Endothelial cell of umbilical vein (primary cell): ENCODE measurements at regions not wholly inside any gene's neighbourhood (a gene's known extent, or its start where the extent isn't known, plus 50 kb on each side); places are given as distances from the start of the nearest gene placed in this dataset.

Source experiments
- BruUV-seq: library from RNA; stranded (reverse); fragments of 400-500 nt; replicated peaks from 2 replicates; lab custom pipeline; 2021; lab: Mats Ljungman, UMichigan
- CTCF ChIA-PET: fragments of 300-600, 350-600 bp; sonication (Branson Sonifier 250); formaldehyde crosslinking; loops from one replicate; lab custom pipeline; 2021; ENCODE audit warnings: antibody characterized with exemption, inconsistent platforms; lab: Charles Lee
- POLR2A ChIA-PET: fragments of 300-600, 350-600 bp; sonication (Branson Sonifier 250); formaldehyde crosslinking; loops from one replicate; lab custom pipeline; 2021; ENCODE audit warnings: antibody characterized with exemption, inconsistent platforms; lab: Charles Lee
- DNase-seq: peaks from one replicate; pipeline ENCODE4 v3.0.0-alpha.2; 2011; ENCODE audit warnings: low read depth, low spot score
- FAIRE-seq: peaks from 2 replicates; lab custom pipeline; 2011; peaks lifted over from hg19 to GRCh38; lab: Jason Lieb, UNC
- H2AFZ ChIP-seq: 2 replicates; pipeline ENCODE4 v1.6.0; 2012; ENCODE audit warnings: low read depth, low read length, control low read depth, inconsistent platforms
- H3K27ac ChIP-seq: 2 replicates; pipeline ENCODE4 v1.5.1; 2011; ENCODE audit warnings: low read depth, mild to moderate bottlenecking, control low read depth, low read length, moderate library complexity; ENCODE audit not compliant: insufficient read depth
- H3K27me3 ChIP-seq, 2 experiments: 2 replicates each; pipeline versions ENCODE4 v1.6.0 to v1.6.1; 2011; ENCODE audit warnings: low read length in 2 of 2, mixed read lengths in 1 of 2; ENCODE audit not compliant: control insufficient read depth in 2 of 2, insufficient read depth in 2 of 2
- H3K36me3 ChIP-seq, 2 experiments: 2 replicates in 1 of 2; 3 replicates in 1 of 2; pipeline ENCODE4 v1.5.1; 2011; ENCODE audit warnings: low read length in 2 of 2, mild to moderate bottlenecking in 1 of 2, moderate library complexity in 1 of 2; ENCODE audit not compliant: control insufficient read depth in 2 of 2, insufficient read depth in 2 of 2; ENCODE audit errors: extremely low read depth in 1 of 2
- H3K4me1 ChIP-seq: 3 replicates; pipeline ENCODE4 v1.5.1; 2011; ENCODE audit warnings: mild to moderate bottlenecking, low read length; ENCODE audit not compliant: control insufficient read depth, insufficient read depth; ENCODE audit errors: extremely low read depth
- H3K4me2 ChIP-seq: 2 replicates; pipeline ENCODE4 v1.6.1; 2011; ENCODE audit warnings: low read length, control low read depth, mixed read lengths; ENCODE audit not compliant: insufficient read depth
- H3K4me3 ChIP-seq, 3 experiments: fragments of 200-600 bp in 1 of 3; sonication (generic), shearing (Covaris generic) in 1 of 3; replicated peaks in 1 of 3; 2 replicates each; pipeline ENCODE4 v1.5.1; 2011 to 2016; ENCODE audit warnings: control low read depth in 3 of 3, low read length in 3 of 3, mild to moderate bottlenecking in 2 of 3, inconsistent platforms in 1 of 3, low read depth in 1 of 3, moderate library complexity in 1 of 3; ENCODE audit not compliant: insufficient read depth in 1 of 3
- H3K79me2 ChIP-seq: 2 replicates; pipeline ENCODE4 v1.6.0; 2012; ENCODE audit warnings: low read length, inconsistent platforms; ENCODE audit not compliant: control insufficient read depth, insufficient read depth
- H3K9ac ChIP-seq: replicated peaks from 2 replicates; pipeline ENCODE3; 2011; ENCODE audit warnings: low read length, control low read depth; ENCODE audit not compliant: insufficient read depth; ENCODE audit errors: extremely low read depth
- H3K9me1 ChIP-seq: replicated peaks from 3 replicates; pipeline ENCODE4 v1.6.0; 2011; ENCODE audit warnings: mild to moderate bottlenecking, low read length; ENCODE audit not compliant: control insufficient read depth, insufficient read depth; ENCODE audit errors: extremely low read depth
- H3K9me3 ChIP-seq: replicated peaks from 2 replicates; pipeline ENCODE4 v1.5.1; 2012; ENCODE audit warnings: low read length, inconsistent platforms; ENCODE audit not compliant: control insufficient read depth, insufficient read depth
- H4K20me1 ChIP-seq: replicated peaks from 2 replicates; pipeline ENCODE3; 2011; ENCODE audit warnings: mild to moderate bottlenecking, low read length; ENCODE audit not compliant: control insufficient read depth, insufficient read depth; ENCODE audit errors: extremely low read depth
- CTCF ChIP-seq, 2 donors: IDR thresholded peaks; 1 replicate in 1 of 2; 2 replicates in 1 of 2; pipeline ENCODE4 v1.5.1; 2011; ENCODE audit warnings: low read length in 2 of 2, mild to moderate bottlenecking in 2 of 2, moderate library complexity in 2 of 2, control low read depth in 1 of 2, inconsistent platforms in 1 of 2, low read depth in 1 of 2; ENCODE audit not compliant: insufficient read depth in 1 of 2; ENCODE audit errors: extremely low read depth in 1 of 2
- EZH2 ChIP-seq: IDR thresholded peaks from 2 replicates; pipeline ENCODE4 v1.6.1; 2012; ENCODE audit warnings: borderline replicate concordance, low read depth, mild to moderate bottlenecking, moderate library complexity, low read length, inconsistent platforms; ENCODE audit not compliant: severe bottlenecking
- FOS ChIP-seq: IDR thresholded peaks from 2 replicates; pipeline ENCODE4 v1.6.1; 2011; ENCODE audit warnings: mild to moderate bottlenecking, low read length, moderate library complexity, borderline replicate concordance; ENCODE audit not compliant: insufficient read depth
- GATA2 ChIP-seq: IDR thresholded peaks from 2 replicates; pipeline ENCODE4 v1.7.0; 2011; ENCODE audit warnings: low read depth, mild to moderate bottlenecking, moderate library complexity, mixed read lengths, low read length; ENCODE audit not compliant: insufficient read length, insufficient read depth
- JUN ChIP-seq: IDR thresholded peaks from 2 replicates; pipeline ENCODE4 v1.6.1; 2011; ENCODE audit warnings: borderline replicate concordance, low read depth; ENCODE audit not compliant: insufficient read length, insufficient read depth
- MAX ChIP-seq: IDR thresholded peaks from 2 replicates; pipeline ENCODE4 v1.6.1; 2011; ENCODE audit not compliant: insufficient read depth, insufficient read length
- MYC ChIP-seq: IDR thresholded peaks from one replicate; pipeline ENCODE4 v1.6.1; 2011; ENCODE audit warnings: mild to moderate bottlenecking, low read depth, low read length
- POLR2A ChIP-seq: IDR thresholded peaks from 2 replicates; pipeline ENCODE4 v1.6.1; 2012; ENCODE audit warnings: low read depth, mild to moderate bottlenecking, control low read depth, low read length
- POLR2AphosphoS5 ChIP-seq: IDR thresholded peaks from 2 replicates; pipeline ENCODE4 v1.6.1; 2012; ENCODE audit warnings: low read depth, mild to moderate bottlenecking, control low read depth, low read length, moderate library complexity; ENCODE audit not compliant: insufficient read depth
- dilution Hi-C: fragments of 300-500 bp; cut with MboI; formaldehyde crosslinking; loops from one replicate; pipeline ENCODE4 v1.15.0; 2019; ENCODE audit warnings: low sequenced_read_pairs; ENCODE audit not compliant: extremely low pct_ligation_motif_present
- intact Hi-C: fragments of 100-400 bp; cut with micrococcal nuclease; formaldehyde crosslinking; loops from one replicate; pipeline ENCODE4 v1.10.0; 2022

DNA sequence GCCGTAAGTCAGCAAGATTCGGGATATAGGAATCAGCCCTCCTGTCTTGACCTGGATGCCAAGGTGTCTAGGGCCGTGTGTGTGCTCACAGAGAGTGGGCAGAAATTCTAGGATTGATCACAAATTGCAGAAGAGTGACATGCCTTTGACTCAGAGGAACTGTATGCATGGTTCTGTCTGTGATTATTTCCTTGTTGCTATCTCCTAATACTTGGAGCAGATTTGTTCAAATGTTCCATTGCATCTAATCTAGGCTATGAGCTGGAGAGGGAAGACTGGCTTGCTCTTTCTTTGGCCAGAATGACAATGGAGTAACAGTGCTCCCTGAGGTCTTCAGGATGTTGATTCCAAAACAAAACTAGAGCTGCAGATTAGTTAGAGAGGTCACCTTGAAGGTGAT lies 115.0 kb downstream of the EN1 start:
- dilution Hi-C loops = no loop called here
- H2AFZ ChIP-seq = no peak overlapping the region
- no peaks in the 10 kb centered on the region for H3K36me3 ChIP-seq
- no peaks in the 10 kb centered on the region for H3K27me3 ChIP-seq
- no peak overlapping the region for H3K9ac ChIP-seq
- no TSS peak for BruUV-seq
- H3K27ac ChIP-seq = no peak overlapping the region
- no peak overlapping the region for H3K4me3 ChIP-seq
- no peaks in the 10 kb centered on the region for H3K4me1 ChIP-seq
- FAIRE-seq (no peak), DNase-seq (no peak)
- H3K9me1 ChIP-seq = no peaks in the 10 kb centered on the region
- H3K4me2 ChIP-seq = no peak overlapping the region
- ChIA-PET CTCF (no interaction called here), POLR2A (no interaction called here)
- TF ChIP-seq POLR2A (no peak), GATA2 (no peak), MAX (no peak), EZH2 (no peak), MYC (no peak), POLR2AphosphoS5 (no peak), JUN (no peak), CTCF (IDR thresholded peaks at IDR 0.05; ENCODE audit: extremely low read depth in 1 of 2, insufficient read depth in 1 of 2, low read depth in 1 of 2, low read length in 2 of 2) (no peak), FOS (no peak)
- H4K20me1 ChIP-seq = no peaks in the 10 kb centered on the region
- intact Hi-C loops = no loop called here
- no peaks in the 10 kb centered on the region for H3K79me2 ChIP-seq
- H3K9me3 ChIP-seq = no peaks in the 10 kb centered on the region
